ENCODE measurements at regions not wholly inside any gene's neighbourhood (a gene's known extent, or its start where the extent isn't known, plus 50 kb on each side); places are given as distances from the start of the nearest gene placed in this dataset.

- DNase-seq (ENCODE audit: low read depth in 2 of 2): no peak
Observed at GRCh38 chr14:100955201-100955600, 51.7 kb upstream of the RTL1 start.

DNA sequence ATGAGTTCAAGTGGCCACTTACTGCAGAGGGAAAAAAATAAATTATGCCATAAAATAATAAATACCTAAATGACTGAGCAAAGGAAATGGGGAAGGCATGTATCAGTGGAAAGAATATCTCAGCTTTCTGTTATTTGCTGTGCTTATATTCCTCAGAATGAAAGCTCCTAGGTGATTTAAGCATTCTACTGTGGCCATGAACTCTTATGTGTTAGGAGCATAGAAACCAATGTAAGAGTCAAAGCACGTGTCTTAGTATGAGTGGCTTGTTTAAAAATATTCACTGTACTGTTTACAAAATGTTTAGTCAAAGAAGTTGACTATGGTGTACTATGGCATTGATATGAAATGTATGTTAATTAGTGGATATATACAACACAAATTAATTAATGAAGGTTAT, 59.0 kb upstream of the RTL1 start:
- no peak for DNase-seq (ENCODE audit: low read depth in 2 of 2)

DNA sequence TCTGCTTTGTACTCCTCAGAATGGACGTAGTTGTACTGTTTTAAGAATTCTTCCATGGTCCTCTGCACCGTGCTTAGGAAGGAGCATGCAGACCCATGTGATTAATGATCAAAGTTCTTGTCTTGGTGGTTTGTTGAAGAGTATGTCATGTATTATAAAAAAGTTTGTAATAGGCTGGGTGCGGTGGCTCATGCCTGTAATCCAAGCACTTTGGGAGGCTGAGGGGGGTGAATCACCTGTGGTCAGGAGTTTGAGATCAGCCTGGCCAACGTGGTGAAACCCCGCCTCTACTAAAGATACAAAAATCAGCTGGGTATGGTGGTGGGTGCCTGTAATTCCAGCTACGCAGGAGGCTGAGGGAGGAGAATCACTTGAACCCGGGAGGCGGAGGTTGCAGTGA, 61.8 kb upstream of the RTL1 start:
- DNase-seq (ENCODE audit: low read depth in 2 of 2): no peak

DNA sequence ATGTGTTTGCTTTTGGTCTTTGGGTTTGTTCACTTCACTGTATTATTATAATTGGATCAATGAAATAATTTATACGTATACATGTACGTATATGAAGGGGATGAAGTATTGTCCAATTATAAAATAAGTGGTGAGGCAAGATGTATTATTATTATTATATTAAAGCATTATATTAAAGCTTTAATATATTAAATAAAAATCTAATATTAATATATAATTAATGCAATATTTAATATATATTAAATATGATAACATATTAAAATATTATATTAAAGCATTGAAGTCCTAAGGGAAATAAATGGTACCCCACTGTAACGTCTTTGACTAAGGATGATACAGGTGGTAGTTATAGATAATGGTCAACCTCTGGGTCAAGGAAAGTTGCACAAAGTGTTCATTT, 63.7 kb upstream of the RTL1 start:
- DNase-seq (ENCODE audit: low read depth in 2 of 2): no peak

DNA sequence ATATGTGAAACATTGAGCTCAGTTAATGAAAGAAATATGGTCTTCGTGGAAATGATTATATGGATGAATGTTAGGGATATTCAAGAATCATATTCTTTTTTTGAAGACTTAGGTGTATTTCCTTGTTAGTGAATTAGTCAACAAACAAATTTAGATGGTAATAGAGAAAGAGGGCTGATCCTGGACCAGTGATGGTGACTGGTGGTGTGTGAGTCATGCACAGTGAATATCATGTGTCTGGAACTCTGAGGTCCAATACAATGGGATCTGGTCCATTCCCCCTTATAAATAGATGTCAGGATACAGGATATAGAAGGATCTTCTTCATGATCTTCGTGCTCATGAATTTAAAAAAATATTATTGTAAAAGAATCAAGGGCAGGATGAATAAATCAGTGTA, 64.4 kb upstream of the RTL1 start:
- DNase-seq (ENCODE audit: low read depth in 2 of 2): no peak

DNA sequence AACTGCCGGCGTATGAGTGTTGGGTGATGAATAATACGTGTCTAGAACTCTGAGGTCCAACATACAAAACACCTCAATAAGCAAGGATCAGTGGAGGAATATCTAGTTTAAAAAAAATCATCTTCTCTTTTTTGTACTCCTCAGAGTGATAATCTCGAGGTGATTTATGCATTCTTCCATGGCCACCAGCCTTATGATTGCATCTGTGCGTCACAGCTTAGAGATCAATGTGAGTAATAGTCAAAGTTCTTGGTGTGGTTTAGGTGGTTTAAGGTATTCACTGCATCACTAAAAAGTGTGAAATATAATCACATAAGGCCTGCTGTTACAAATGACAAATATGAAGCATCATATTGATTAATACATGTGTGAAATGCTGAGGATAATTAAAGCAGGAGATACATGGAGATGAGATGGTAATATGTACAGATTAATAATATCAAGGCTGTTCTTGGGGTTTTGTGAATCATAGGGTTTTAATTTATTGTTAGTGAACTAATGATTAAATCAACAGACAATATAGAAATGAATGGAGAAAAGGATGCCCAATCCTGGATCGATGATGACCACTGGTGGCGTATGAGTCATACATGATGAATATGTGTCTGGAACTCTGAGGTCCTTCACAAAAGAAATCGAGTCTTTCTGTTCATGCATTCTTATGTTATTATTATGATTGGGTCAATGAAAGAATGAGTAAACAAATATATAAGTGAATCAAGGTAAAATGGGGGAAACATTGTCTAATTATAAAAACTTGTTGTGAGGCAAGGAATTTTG, 68.8 kb upstream of the RTL1 start:
- no peak for DNase-seq (ENCODE audit: low read depth in 2 of 2)

GRCh38 chr14:100975671-100976070, 72.1 kb upstream of the RTL1 start:
- DNase-seq (ENCODE audit: low read depth in 2 of 2): no peak

GRCh38 chr14:100979079-100979478, 75.6 kb upstream of the RTL1 start:
- no peak for DNase-seq (ENCODE audit: low read depth in 2 of 2)

DNA sequence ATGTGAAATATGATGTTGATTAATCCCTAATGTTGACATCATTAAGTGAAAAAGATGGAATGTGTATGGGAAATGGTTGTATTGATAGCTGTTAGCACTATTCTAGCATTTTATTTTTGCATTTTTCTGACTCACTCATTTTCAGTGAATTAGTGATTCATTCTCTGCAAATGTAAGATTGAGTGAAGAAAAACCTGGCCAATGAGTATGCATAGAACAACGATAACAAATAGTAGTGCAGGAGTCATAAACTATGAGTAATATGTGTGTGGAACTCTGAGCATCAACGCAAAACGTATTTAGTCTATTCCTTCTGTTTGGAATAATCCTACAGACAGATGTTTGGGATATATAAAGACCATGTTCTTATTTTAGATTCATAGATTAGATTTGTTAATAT, 76.3 kb upstream of the RTL1 start:
- no peak for DNase-seq (ENCODE audit: low read depth in 2 of 2)

DNA sequence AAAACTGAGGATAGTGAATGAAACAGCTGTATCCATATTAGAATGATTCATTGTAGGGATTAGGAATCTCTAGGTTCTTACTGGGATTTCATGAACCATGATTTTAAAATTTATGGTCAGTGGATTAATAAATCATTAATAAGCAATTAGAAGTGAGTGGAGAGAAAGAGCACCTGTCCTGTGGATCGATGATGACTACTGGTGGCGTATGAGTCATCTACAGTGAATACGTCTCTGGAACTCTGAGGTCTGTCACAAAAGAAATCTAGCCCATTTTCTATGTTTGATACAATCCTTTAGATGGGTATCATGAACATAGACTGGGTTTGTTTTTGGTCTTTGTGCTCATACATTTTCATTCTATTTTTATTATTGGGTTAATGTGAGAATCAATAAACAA, 77.3 kb upstream of the RTL1 start:
- DNase-seq (ENCODE audit: low read depth in 2 of 2): no peak

DNA sequence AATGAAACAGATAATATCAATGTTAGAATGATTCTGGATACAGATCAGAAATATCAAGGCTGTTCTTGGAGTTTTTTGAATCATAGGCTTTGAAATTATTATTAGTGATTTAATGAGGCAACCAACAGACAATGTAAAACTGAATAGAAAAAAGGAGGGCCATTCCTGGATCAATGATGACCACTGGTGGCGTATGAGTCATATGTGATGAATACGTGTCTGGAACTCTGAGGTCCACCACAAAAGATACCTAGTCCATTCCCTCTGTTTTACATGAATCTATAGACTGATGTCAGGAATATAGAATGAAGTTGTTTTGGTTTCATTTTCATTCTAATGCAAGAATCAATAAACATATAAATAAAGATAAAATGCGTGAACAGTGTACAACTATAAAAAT, 78.3 kb upstream of the RTL1 start:
- no peak for DNase-seq (ENCODE audit: low read depth in 2 of 2)

- no peak for DNase-seq (ENCODE audit: low read depth in 2 of 2)
Observed at GRCh38 chr14:100982353-100982752, 78.8 kb upstream of the RTL1 start.

GRCh38 chr14:100982762-100983161, 79.2 kb upstream of the RTL1 start:
- DNase-seq (ENCODE audit: low read depth in 2 of 2): no peak

DNA sequence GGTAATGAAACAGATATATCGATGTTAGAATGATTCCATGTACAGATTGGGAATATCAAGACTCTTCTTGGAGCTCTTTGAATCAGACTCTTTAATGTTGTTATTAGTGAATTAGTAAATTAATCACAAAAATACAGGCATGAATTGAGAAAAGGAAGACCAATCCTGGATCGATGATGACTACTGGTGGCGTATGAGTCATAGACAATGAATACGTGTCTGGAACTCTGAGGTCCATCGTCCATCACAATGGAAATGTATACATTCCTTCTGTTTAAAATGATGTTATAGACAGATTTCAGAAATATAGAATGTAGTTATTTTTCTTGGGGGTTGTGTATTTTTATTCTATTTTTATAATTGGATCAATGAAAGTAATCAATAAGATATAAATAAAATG, 80.2 kb upstream of the RTL1 start:
- no peak for DNase-seq (ENCODE audit: low read depth in 2 of 2)

GRCh38 chr14:100988011-100988410, 84.5 kb upstream of the RTL1 start:
- no peak for DNase-seq (ENCODE audit: low read depth in 2 of 2)

- no peak for DNase-seq (ENCODE audit: low read depth in 2 of 2)
Observed at GRCh38 chr14:100988411-100988900, 84.9 kb upstream of the RTL1 start.

- no peak for DNase-seq (ENCODE audit: low read depth in 2 of 2)
Observed at GRCh38 chr14:100988956-100989355, 85.4 kb upstream of the RTL1 start.

- no peak for DNase-seq (ENCODE audit: low read depth in 2 of 2)
Observed at GRCh38 chr14:100989924-100990323, 86.4 kb upstream of the RTL1 start.

DNA sequence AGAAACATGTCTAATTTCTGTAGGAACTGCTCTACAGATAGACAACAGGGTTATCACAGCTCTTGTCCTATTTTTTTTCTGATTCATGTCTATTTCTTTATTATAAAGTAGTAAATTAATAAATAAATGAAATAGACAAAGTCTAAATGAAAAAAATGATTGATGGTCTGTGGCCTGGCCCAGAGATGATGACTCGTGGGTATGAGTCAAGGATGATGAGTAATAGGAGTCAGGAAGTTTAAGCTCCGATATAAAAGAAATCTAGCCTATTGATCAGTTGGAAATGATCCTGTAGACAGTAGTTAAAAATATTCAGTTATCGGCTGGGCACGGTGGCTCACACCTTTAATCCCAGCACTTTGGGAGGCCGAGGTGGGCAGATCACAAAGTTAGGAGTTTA, 90.6 kb upstream of the RTL1 start:
- DNase-seq (ENCODE audit: low read depth in 2 of 2): no peak

- no peak for DNase-seq (ENCODE audit: low read depth in 2 of 2)
Observed at GRCh38 chr14:100994756-100995330, 91.3 kb upstream of the RTL1 start.

DNA sequence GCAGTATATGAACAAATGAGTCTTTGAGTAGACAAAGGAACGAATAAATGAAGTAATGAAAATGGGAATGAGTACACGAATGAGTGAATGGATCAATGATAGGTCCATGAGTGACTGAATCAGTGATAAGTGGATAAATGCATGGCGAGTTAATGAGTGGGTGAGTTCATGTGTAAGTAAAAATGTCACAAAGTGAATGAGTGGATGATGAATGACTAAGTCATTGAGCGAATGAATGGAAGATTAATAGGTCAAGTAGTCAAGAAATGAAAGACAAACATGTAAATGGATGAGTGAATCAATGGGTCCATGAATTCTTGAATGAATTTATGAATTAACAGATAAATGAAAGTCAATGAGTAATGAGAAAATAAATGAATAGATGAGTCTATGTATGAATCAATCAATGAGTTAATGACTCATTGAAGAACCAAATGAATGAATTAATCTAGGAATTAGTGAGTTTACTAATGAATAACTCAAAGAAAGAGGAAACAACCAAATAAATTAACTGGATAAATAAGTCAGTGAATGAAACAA, 97.3 kb upstream of the RTL1 start:
- DNase-seq (ENCODE audit: low read depth in 2 of 2): no peak

DNA sequence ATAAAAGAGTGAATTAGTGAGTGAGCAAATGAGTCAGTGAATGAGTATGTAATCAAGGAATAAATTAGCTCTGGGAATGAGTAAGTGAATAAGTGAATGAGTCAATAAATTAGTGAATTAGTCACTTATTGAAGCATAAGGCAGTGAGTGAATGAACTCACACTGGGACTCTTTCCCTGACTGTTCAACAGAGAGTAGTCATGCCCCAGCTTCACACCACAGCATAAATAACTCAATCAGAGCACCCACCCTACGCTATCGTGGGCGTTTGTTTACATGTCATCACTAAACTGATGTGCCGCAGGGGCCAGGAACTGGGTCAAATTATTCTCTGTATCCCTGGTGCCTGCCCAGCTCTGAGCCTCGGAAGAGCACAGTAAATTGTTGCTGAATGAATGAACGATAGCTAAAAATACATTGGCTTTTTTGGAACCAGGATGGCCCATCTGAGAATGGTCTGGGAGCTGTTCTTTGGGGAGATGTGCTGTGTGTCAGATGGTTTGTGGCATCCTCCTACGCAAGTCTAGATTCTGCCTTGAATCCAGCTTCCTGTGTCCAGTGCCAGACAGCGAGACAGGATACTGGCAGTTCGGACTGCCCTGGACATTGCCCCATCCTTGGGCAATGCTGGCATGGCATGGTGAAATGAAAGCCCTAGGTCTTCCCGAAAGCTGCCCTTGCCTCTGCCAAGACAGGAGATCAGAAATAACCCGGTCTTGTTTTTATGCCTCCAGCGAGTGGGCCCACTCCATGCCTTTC, 98.0 kb upstream of the RTL1 start:
- DNase-seq (ENCODE audit: low read depth in 2 of 2): no peak

DNA sequence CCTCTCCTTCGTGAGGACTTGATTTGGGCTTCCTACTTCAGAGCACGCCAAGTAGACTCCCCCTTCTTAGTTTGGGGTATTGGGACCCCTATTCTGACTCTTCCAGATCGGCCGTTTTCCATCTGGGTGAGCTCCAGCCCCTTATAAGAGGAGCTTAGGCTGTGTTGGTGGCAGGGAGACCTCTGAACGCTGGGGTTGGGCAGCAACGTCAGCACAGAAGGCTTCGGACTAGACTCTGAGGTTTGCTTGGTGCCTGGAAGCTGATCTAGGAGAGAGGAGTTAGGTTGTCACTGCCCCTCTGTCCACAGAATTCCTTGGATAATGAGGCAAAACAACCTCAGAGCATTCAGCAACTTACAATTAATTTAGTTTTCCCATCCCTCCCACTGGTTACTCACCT, 99.2 kb upstream of the RTL1 start:
- DNase-seq (ENCODE audit: low read depth in 2 of 2): no peak
